ENCODE measurements at regions not wholly inside any gene's neighbourhood (a gene's known extent, or its start where the extent isn't known, plus 50 kb on each side); places are given as distances from the start of the nearest gene placed in this dataset.

- DNase-seq: no peak
Observed at GRCh38 chr2:238727585-238728329, 120.1 kb upstream of the TWIST2 start.

- DNase-seq: no peak
Observed at GRCh38 chr2:238728330-238729260, 119.3 kb upstream of the TWIST2 start.

- no peak for DNase-seq
Observed at GRCh38 chr2:238729261-238729935, 118.5 kb upstream of the TWIST2 start.

GRCh38 chr2:238730001-238730669, 117.8 kb upstream of the TWIST2 start:
- no peak for DNase-seq

GRCh38 chr2:238730881-238731280, 117.0 kb upstream of the TWIST2 start:
- DNase-seq: no peak

- no peak for DNase-seq
Observed at GRCh38 chr2:238731961-238732360, 115.9 kb upstream of the TWIST2 start.

GRCh38 chr2:238738917-238739316, 109.0 kb upstream of the TWIST2 start:
- DNase-seq: no peak

- DNase-seq: no peak
Observed at GRCh38 chr2:238739668-238740067, 108.2 kb upstream of the TWIST2 start.

- no peak for DNase-seq
Observed at GRCh38 chr2:238741277-238741676, 106.6 kb upstream of the TWIST2 start.

GRCh38 chr2:238742066-238742465, 105.8 kb upstream of the TWIST2 start:
- no peak for DNase-seq

- no peak for DNase-seq
Observed at GRCh38 chr2:238742664-238743063, 105.2 kb upstream of the TWIST2 start.

- no peak for DNase-seq
Observed at GRCh38 chr2:238743243-238744065, 104.4 kb upstream of the TWIST2 start.

GRCh38 chr2:238744951-238745350, 102.9 kb upstream of the TWIST2 start:
- DNase-seq: no peak

- no peak for DNase-seq
Observed at GRCh38 chr2:238745997-238746396, 101.9 kb upstream of the TWIST2 start.

GRCh38 chr2:238747114-238747513, 100.8 kb upstream of the TWIST2 start:
- no peak for DNase-seq

GRCh38 chr2:238747557-238747956, 100.3 kb upstream of the TWIST2 start:
- no peak for DNase-seq

GRCh38 chr2:238750212-238750904, 97.5 kb upstream of the TWIST2 start:
- DNase-seq: no peak

GRCh38 chr2:238754259-238754658, 93.6 kb upstream of the TWIST2 start:
- DNase-seq: no peak

- DNase-seq: no peak
Observed at GRCh38 chr2:238761868-238762267, 86.0 kb upstream of the TWIST2 start.

- DNase-seq: no peak
Observed at GRCh38 chr2:238763471-238763995, 84.4 kb upstream of the TWIST2 start.

GRCh38 chr2:238765590-238765989, 82.3 kb upstream of the TWIST2 start:
- no peak for DNase-seq
